ENCODE measurements at regions not wholly inside any gene's neighbourhood (a gene's known extent, or its start where the extent isn't known, plus 50 kb on each side); places are given as distances from the start of the nearest gene placed in this dataset.

GRCh38 chr5:69042915-69043654 lies 50.7 kb upstream of the SLC30A5 start:
- intact Hi-C loops (cut with micrococcal nuclease), result loop anchor here (1.0 to 2.0 kb wide), 2 partner anchors 50 to 291 kb away; no protein-coding TSS in a partner anchor
- H3K27me3 Mint-ChIP-seq, result no peaks in the 10 kb centered on the region
- H3K9me3 Mint-ChIP-seq, result no peaks in the 10 kb centered on the region

DNA sequence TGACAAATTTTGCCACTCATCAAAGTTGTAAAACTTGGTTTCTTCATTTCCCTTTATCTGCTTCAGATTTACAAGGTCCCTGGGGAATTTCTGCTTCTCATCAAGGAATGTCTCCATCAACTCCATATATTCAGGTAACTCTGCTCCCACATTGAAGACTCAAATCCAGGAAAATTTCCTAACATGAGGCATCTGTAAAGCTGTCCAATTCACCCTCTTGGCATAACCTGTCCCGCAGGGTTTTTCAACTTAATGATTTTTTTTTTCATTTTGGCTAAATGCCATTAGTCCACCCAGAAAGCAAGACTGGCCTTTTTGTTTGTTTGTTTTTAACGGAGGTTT lies 50.2 kb upstream of the SLC30A5 start:
- H3K36me3 Mint-ChIP-seq (ENCODE audit: low read depth), result peaks cover 2% of the 10 kb centered on the region
- intact Hi-C loops (cut with micrococcal nuclease), result loop anchor here (2.0 kb wide), 1 partner anchor 49 kb away; no protein-coding TSS in a partner anchor
- no peak overlapping the region for H3K27ac Mint-ChIP-seq
- H3K27me3 Mint-ChIP-seq, result no peaks in the 10 kb centered on the region
- no peaks in the 10 kb centered on the region for H3K9me3 Mint-ChIP-seq
- no peak for DNase-seq
- H3K4me1 Mint-ChIP-seq, result peaks cover 10% of the 10 kb centered on the region
- peak overlapping the region; percentile 93 for H3K4me3 Mint-ChIP-seq

More at GRCh38 chr5:69042915-69043654, 50.7 kb upstream of the SLC30A5 start:
- peaks cover 10% of the 10 kb centered on the region for H3K4me1 Mint-ChIP-seq
- DNase-seq, result peak; percentile 94
- H3K27ac Mint-ChIP-seq, result peak overlapping the region; percentile 87
- H3K36me3 Mint-ChIP-seq (ENCODE audit: low read depth), result peaks cover 2% of the 10 kb centered on the region
- H3K4me3 Mint-ChIP-seq, result peak overlapping the region; percentile 93
